ENCODE measurements at regions not wholly inside any gene's neighbourhood (a gene's known extent, or its start where the extent isn't known, plus 50 kb on each side); places are given as distances from the start of the nearest gene placed in this dataset.
"Not testable (repeated sequence)": the region's sequence is repeated elsewhere in the genome, so short reads cannot be mapped to it uniquely, and the experiment has no call there.

DNA sequence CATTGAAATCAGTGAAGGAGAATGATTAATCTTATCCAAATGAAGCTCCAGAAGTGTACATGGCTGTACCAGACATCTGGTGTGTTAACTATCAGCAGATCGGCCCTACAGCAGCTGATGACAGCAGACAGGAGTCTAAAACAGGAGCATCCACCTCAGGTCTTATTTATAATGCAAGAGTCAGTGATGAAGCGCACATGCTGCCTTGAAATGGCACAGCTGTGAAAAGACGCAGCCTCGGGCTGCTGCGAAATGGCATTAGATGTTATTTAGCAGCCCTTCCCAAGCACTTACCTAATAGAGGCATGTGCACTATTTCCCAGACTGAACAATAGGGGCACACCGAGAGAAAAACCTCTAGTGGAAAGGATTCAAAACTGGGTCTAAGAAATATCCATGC, 472.3 kb upstream of the CBLB start:
- no peak for TF ChIP-seq JUND (IDR thresholded peaks at IDR 0.05; ENCODE audit: low read depth)
- in situ Hi-C loops (cut with HindIII; ENCODE audit: low pct_unique_long_range_greater_than_20kb, low sequenced_read_pairs): no loop called here
- no peak for DNase-seq (ENCODE audit: low read depth in 1 of 2, low spot score in 1 of 2)

GRCh38 chr3:106341586-106342162, 472.9 kb upstream of the CBLB start:
- in situ Hi-C loops (cut with HindIII; ENCODE audit: low pct_unique_long_range_greater_than_20kb, low sequenced_read_pairs): no loop called here
- no peak for DNase-seq (ENCODE audit: low read depth in 1 of 2, low spot score in 1 of 2)
- no peak for TF ChIP-seq JUND (IDR thresholded peaks at IDR 0.05; ENCODE audit: low read depth)

- no peak for TF ChIP-seq JUND (IDR thresholded peaks at IDR 0.05; ENCODE audit: low read depth)
- in situ Hi-C loops (cut with HindIII; ENCODE audit: low pct_unique_long_range_greater_than_20kb, low sequenced_read_pairs): no loop called here
- DNase-seq (ENCODE audit: low read depth in 1 of 2, low spot score in 1 of 2): no peak
Observed at GRCh38 chr3:106342386-106342785, 473.6 kb upstream of the CBLB start.

DNA sequence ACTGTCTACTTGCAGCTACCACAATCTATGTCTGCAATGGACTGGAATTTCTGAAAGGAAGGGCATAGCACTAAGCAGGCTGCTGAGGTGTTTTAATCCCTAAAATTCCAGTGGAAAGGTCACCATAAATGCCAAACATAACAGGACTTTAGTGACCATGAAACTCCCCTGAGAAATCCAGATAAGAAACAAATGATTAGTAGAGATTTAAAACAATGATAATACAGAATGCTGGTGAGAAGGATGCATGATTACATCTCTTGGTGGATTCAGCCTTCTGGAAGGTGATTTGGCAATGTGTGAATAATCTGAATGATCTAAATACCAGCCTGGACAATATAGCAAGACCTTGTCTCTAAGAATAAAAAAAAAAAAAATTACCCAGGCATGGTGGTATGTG, 475.0 kb upstream of the CBLB start:
- in situ Hi-C loops (cut with HindIII; ENCODE audit: low pct_unique_long_range_greater_than_20kb, low sequenced_read_pairs): no loop called here
- no peak for TF ChIP-seq JUND (IDR thresholded peaks at IDR 0.05; ENCODE audit: low read depth)
- no peak for DNase-seq (ENCODE audit: low read depth in 1 of 2, low spot score in 1 of 2)

DNA sequence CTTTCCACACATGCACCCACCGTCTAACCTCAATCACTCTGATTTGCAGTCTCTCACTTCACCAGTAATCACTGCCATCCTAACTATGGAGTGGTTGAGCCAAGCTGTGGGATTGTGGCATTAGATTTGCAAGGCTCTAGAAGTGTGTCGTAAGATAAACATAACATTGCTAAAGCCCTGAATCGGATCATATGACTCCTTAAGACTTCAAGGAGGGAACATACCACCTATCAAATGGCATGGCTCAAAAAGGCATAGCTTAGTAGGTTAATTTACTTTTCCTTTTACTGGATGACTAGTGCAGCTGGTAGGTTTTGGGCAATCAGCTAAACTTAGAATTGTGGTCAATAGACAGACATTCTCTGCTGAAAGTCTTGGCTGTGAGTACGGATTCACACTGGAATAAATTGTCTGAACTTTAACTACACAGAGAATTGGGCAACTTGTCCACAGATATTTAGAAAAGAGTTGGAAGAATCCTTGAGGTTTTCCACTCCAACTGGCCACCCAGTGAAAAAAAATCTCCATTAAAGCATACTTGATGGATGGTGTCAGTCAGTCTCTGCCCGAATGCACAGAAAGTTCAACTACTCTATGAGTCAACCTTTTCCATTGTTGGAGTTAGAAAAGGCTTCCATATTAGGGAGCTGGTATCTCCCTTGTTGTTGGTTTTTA, 476.7 kb upstream of the CBLB start:
- in situ Hi-C loops (cut with HindIII; ENCODE audit: low pct_unique_long_range_greater_than_20kb, low sequenced_read_pairs): no loop called here
- peak in 1 of 2 experiments; percentile 17 for DNase-seq (ENCODE audit: low read depth in 1 of 2, low spot score in 1 of 2)
- TF ChIP-seq JUND (IDR thresholded peaks at IDR 0.05; ENCODE audit: low read depth): no peak

GRCh38 chr3:106347350-106347749, 478.5 kb upstream of the CBLB start:
- DNase-seq (ENCODE audit: low read depth in 1 of 2, low spot score in 1 of 2): no peak
- in situ Hi-C loops (cut with HindIII; ENCODE audit: low pct_unique_long_range_greater_than_20kb, low sequenced_read_pairs): no loop called here
- no peak for TF ChIP-seq JUND (IDR thresholded peaks at IDR 0.05; ENCODE audit: low read depth)

DNA sequence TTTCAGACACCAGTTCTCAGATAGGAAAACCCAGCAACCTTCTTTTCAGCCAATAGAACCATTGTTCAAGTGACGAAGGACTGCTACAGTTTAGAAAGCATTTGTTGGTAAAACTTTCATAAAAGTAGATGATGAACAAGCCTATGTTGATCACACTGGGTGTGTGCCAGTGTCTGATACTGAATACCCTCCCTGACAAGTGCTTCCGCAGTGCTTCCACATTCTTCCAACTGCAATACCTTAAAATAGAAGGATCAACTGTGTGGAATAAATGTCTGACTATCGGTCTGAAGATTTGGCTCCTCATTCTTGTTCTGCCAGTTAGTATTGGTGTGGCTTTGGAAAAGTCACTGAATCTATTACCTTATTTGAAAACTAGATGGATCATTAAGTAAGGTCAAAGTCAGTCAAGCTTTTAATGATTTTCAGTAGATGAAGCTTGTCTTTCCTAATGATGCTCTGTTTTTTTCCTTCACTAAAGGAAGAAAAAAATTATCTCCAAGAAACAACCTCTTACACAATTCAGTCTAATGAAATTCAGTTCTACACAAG, 479.4 kb upstream of the CBLB start:
- TF ChIP-seq JUND (IDR thresholded peaks at IDR 0.05; ENCODE audit: low read depth): no peak
- in situ Hi-C loops (cut with HindIII; ENCODE audit: low pct_unique_long_range_greater_than_20kb, low sequenced_read_pairs): no loop called here
- DNase-seq (ENCODE audit: low read depth in 1 of 2, low spot score in 1 of 2): no peak

GRCh38 chr3:106349191-106349881, 480.5 kb upstream of the CBLB start:
- TF ChIP-seq JUND (IDR thresholded peaks at IDR 0.05; ENCODE audit: low read depth): no peak
- in situ Hi-C loops (cut with HindIII; ENCODE audit: low pct_unique_long_range_greater_than_20kb, low sequenced_read_pairs): no loop called here
- DNase-seq (ENCODE audit: low read depth in 1 of 2, low spot score in 1 of 2): no peak

DNA sequence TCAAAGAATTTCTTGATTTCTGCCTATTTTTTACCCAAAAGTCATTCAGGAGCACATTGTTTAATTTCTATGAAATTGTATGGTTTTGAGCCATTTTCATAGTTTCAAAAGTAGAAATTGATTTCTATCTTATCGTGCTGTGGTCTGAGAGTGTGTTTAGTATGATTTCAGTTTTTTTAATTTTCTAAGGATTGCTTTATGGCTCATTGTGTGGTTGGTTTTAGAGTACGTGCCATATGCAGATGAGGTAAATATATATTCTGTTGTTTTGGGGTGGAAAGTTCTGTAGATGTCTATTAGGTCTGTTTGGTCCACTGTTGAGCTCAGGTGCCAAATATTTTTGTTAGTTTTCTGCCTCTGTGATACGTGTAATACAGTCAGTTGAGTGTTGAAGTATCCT, 487.1 kb upstream of the CBLB start:
- in situ Hi-C loops (cut with HindIII; ENCODE audit: low pct_unique_long_range_greater_than_20kb, low sequenced_read_pairs): no loop called here
- DNase-seq (ENCODE audit: low read depth in 1 of 2, low spot score in 1 of 2): no peak
- no peak for TF ChIP-seq JUND (IDR thresholded peaks at IDR 0.05; ENCODE audit: low read depth)

DNA sequence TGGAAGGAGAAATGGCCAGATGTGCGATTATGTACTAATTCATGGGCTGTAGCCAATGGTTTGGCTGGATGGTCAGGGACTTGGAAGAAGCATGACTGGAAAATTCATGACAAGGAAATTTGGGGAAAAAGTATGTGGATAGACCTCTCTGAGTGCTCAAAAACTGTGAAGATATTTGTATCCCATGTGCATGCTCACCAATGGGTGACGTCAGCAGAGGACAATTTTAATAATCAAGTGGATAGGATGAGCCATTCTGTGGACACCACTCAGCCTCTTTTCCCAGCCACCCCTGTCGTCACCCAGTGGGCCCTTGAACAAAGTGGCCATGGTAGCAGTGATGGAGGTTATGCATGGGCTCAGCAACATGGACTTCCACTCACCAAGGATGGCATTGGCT, 490.9 kb upstream of the CBLB start:
- no peak for DNase-seq (ENCODE audit: low read depth in 1 of 2, low spot score in 1 of 2)
- in situ Hi-C loops (cut with HindIII; ENCODE audit: low pct_unique_long_range_greater_than_20kb, low sequenced_read_pairs): no loop called here
- no peak for TF ChIP-seq JUND (IDR thresholded peaks at IDR 0.05; ENCODE audit: low read depth)

DNA sequence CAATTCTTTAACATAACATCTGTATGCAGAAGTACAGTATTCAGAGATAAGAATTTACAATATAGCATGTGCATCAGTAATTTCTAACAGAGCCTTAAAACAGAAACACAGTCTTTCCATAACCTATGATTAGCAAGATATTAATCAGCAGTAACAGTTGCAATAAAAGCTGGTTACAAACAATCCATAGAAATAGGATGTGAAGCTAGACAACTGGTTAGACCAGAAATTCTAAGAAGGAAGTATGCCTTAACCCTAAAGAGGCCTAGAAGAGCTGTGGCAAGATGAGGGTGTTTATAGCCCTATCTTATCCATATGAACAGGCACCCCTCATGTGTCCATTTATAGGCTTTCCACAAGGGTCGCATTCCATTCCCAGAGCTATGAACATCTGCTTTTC, 492.1 kb upstream of the CBLB start:
- in situ Hi-C loops (cut with HindIII; ENCODE audit: low pct_unique_long_range_greater_than_20kb, low sequenced_read_pairs): not testable (repeated sequence)
- peak in 1 of 2 experiments; percentile 52 for DNase-seq (ENCODE audit: low read depth in 1 of 2, low spot score in 1 of 2)

DNA sequence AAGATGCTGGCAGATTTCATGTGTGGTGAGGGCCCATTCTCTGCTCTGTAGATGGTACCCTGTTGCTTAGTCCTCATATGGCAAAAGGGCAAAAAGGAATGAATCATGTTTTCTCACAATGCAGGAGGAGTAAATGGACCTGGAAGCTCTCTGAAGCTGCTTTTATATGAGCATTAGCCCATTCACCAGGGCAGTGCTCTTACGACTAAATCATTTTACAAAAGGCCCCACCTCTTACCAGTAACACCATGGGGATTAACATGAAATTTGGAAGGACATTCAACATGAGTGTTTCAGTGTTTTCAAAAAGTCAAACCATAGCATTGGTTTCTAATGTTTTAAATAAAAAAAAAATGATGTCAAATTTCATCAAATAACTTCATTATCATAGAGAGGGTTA, 495.7 kb upstream of the CBLB start:
- DNase-seq (ENCODE audit: low read depth in 1 of 2, low spot score in 1 of 2): no peak
- no peak for TF ChIP-seq JUND (IDR thresholded peaks at IDR 0.05; ENCODE audit: low read depth)
- in situ Hi-C loops (cut with HindIII; ENCODE audit: low pct_unique_long_range_greater_than_20kb, low sequenced_read_pairs): no loop called here

DNA sequence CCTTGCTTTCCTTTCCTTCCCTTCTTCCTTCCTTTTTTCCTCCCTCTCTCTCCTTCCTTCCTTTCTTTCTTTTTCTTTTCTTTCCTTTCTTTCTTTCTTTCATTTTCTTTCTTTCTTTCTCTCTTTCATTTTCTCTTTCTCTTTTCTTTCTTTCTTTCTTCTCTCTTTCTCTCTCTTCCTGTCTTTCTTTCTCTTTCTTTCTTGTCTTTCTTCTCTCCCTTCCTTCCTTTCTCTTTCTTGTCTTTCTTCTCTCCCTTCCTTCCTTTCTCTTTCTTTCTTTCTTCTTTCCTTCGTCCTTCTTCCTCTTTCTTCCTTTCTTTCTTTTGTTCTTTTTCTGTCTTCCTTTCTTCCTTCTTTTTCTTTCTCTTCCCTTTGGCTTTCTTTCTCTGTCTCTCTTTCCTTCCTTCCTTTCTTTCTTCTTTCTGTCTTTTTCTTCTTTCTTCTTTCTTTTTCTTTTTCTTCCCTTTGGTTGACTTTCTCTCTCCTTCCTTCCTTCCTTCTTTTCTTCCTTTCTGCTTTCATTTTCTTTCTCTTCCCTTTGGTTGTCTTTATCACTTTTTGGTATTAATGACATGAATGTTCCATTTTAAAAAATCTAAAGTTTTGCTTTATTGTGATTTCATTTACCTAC, 496.4 kb upstream of the CBLB start:
- TF ChIP-seq JUND (IDR thresholded peaks at IDR 0.05; ENCODE audit: low read depth): no peak
- no peak for DNase-seq (ENCODE audit: low read depth in 1 of 2, low spot score in 1 of 2)
- in situ Hi-C loops (cut with HindIII; ENCODE audit: low pct_unique_long_range_greater_than_20kb, low sequenced_read_pairs): no loop called here
